IMR-90 (cell line): ENCODE measurements at regions not wholly inside any gene's neighbourhood (a gene's known extent, or its start where the extent isn't known, plus 50 kb on each side); places are given as distances from the start of the nearest gene placed in this dataset.

Experiments used
- ATAC-seq: fragments of 200-7000 bp; cut with Tn5 transposase; 2 replicates; pipeline ENCODE4 v1.9.1; 2020; ENCODE audit warnings: low read depth, mild to moderate bottlenecking, moderate library complexity
- BruUV-seq: library from RNA; stranded (reverse); fragments of 400-500 nt; replicated peaks from 2 replicates; lab custom pipeline; 2021; lab: Mats Ljungman, UMichigan
- CTCF ChIA-PET: fragments of 300-600 bp; formaldehyde crosslinking; extraction: SDS; loops from one replicate; lab custom pipeline; 2021; ENCODE audit warnings: antibody characterized with exemption; lab: Yijun Ruan, JAX
- POLR2A ChIA-PET: fragments of 300-600 bp; sonication (Branson Sonifier 250); formaldehyde crosslinking; loops from one replicate; lab custom pipeline; 2022; ENCODE audit warnings: antibody characterized with exemption; ENCODE audit not compliant: unreplicated experiment; lab: Charles Lee
- DNase-seq: peaks from one replicate; pipeline ENCODE4 v3.0.0; 2013
- H2AFZ ChIP-seq: replicated peaks from 2 replicates; pipeline ENCODE3; 2013; ENCODE audit warnings: low read length, mild to moderate bottlenecking; ENCODE audit not compliant: poor library complexity
- H2AK5ac ChIP-seq: 2 replicates; pipeline ENCODE4 v1.6.1; 2013; ENCODE audit warnings: low read depth, low read length, inconsistent platforms
- H2AK9ac ChIP-seq: replicated peaks from 2 replicates; pipeline ENCODE3; 2013; ENCODE audit warnings: mild to moderate bottlenecking, low read depth, low read length, moderate library complexity; ENCODE audit not compliant: poor library complexity
- H2BK120ac ChIP-seq: 2 replicates; pipeline ENCODE4 v1.6.1; 2013; ENCODE audit warnings: low read depth, low read length, inconsistent platforms
- H2BK15ac ChIP-seq: 3 replicates; pipeline ENCODE4 v1.6.1; 2013; ENCODE audit warnings: low read depth, low read length, inconsistent platforms
- H2BK20ac ChIP-seq: 2 replicates; pipeline ENCODE4 v1.6.1; 2013; ENCODE audit warnings: low read depth, mild to moderate bottlenecking, inconsistent platforms, low read length, moderate library complexity
- H2BK5ac ChIP-seq: 2 replicates; pipeline ENCODE4 v1.6.1; 2013; ENCODE audit warnings: mild to moderate bottlenecking, low read depth, low read length, inconsistent platforms; ENCODE audit not compliant: poor library complexity, severe bottlenecking
- H3K14ac ChIP-seq: replicated peaks from 2 replicates; pipeline ENCODE4 v1.6.1; 2013; ENCODE audit warnings: low read depth, low read length, inconsistent platforms
- H3K18ac ChIP-seq: 2 replicates; pipeline ENCODE4 v1.6.1; 2013; ENCODE audit warnings: low read depth, low read length, control low read depth
- H3K23ac ChIP-seq: 2 replicates; pipeline ENCODE4 v1.6.1; 2013; ENCODE audit warnings: low read depth, low read length, inconsistent platforms
- H3K27ac ChIP-seq: 2 replicates; pipeline ENCODE4 v1.5.1; 2013; ENCODE audit warnings: mild to moderate bottlenecking, control low read depth, low read length; ENCODE audit not compliant: insufficient read depth
- H3K27me3 ChIP-seq: 2 replicates; pipeline ENCODE4 v1.6.1; 2013; ENCODE audit warnings: low read length; ENCODE audit not compliant: control insufficient read depth, insufficient read depth
- H3K36me3 ChIP-seq: 2 replicates; pipeline ENCODE4 v1.6.1; 2013; ENCODE audit warnings: low read length, mixed read lengths; ENCODE audit not compliant: control insufficient read depth, insufficient read depth
- H3K4ac ChIP-seq: 2 replicates; pipeline ENCODE4 v1.6.1; 2013; ENCODE audit warnings: low read depth, low read length, inconsistent platforms
- H3K4me1 ChIP-seq: 2 replicates; pipeline ENCODE4 v1.6.1; 2013; ENCODE audit warnings: low read length, mixed read lengths; ENCODE audit not compliant: control insufficient read depth, insufficient read depth
- H3K4me2 ChIP-seq: 2 replicates; pipeline ENCODE4 v1.6.1; 2013; ENCODE audit warnings: low read depth, mild to moderate bottlenecking, control low read depth, low read length, moderate library complexity
- H3K4me3 ChIP-seq: 2 replicates; pipeline ENCODE4 v1.5.1; 2013; ENCODE audit warnings: low read depth, mild to moderate bottlenecking, control low read depth, low read length, moderate library complexity; ENCODE audit not compliant: insufficient read depth
- H3K56ac ChIP-seq: 2 replicates; pipeline ENCODE4 v1.6.1; 2013; ENCODE audit warnings: low read length, inconsistent platforms; ENCODE audit not compliant: insufficient read depth; ENCODE audit errors: extremely low read depth
- H3K79me1 ChIP-seq, 2 experiments: 2 replicates each; pipeline ENCODE4 v1.6.1; 2013; ENCODE audit warnings: low read length in 2 of 2, inconsistent platforms in 1 of 2, low read depth in 1 of 2
- H3K9ac ChIP-seq: 2 replicates; pipeline ENCODE4 v1.6.1; 2013; ENCODE audit warnings: low read depth, low read length, control low read depth
- H3K9me1 ChIP-seq: 2 replicates; pipeline ENCODE4 v1.6.1; 2013; ENCODE audit warnings: low read length, inconsistent platforms; ENCODE audit not compliant: insufficient read depth
- H3K9me3 ChIP-seq: 2 replicates; pipeline ENCODE4 v1.6.1; 2013; ENCODE audit warnings: low read length; ENCODE audit not compliant: control insufficient read depth, insufficient read depth
- H4K20me1 ChIP-seq: 2 replicates; pipeline ENCODE4 v1.6.1; 2013; ENCODE audit warnings: low read length, inconsistent platforms; ENCODE audit not compliant: insufficient read depth
- H4K5ac ChIP-seq: 2 replicates; pipeline ENCODE4 v1.6.1; 2013; ENCODE audit warnings: mild to moderate bottlenecking, low read depth, low read length, control low read depth
- H4K8ac ChIP-seq, 2 experiments: 2 replicates each; pipeline ENCODE4 v1.6.1; 2013; ENCODE audit warnings: low read depth in 2 of 2, low read length in 2 of 2, control low read depth in 1 of 2, inconsistent platforms in 1 of 2
- H4K91ac ChIP-seq: 2 replicates; pipeline ENCODE4 v1.6.1; 2013; ENCODE audit warnings: low read depth, low read length, inconsistent platforms; ENCODE audit not compliant: insufficient read depth
- CEBPB ChIP-seq: IDR thresholded peaks from 2 replicates; pipeline ENCODE4 v1.6.1; 2012; ENCODE audit warnings: low read depth, low read length, improper control_type of control experiment
- RCOR1 ChIP-seq: IDR thresholded peaks from 2 replicates; pipeline ENCODE4 v1.6.1; 2012; ENCODE audit warnings: mild to moderate bottlenecking, low read length, improper control_type of control experiment; ENCODE audit not compliant: insufficient replicate concordance
- RFX5 ChIP-seq: IDR thresholded peaks from 2 replicates; pipeline ENCODE4 v1.8.0; 2012; ENCODE audit warnings: low read depth, mild to moderate bottlenecking, low read length, moderate library complexity
- SMC3 ChIP-seq: fragments of 150-350 bp; IDR thresholded peaks from 2 replicates; pipeline ENCODE4 v1.6.1; 2016; ENCODE audit warnings: low read depth, mild to moderate bottlenecking, antibody characterized with exemption, low read length, moderate library complexity
- WGBS, 2 experiments: methylation state at CpG; one replicate each; pipeline versions ENCODE4 v1.1.5 to v1.1.7; 2013; ENCODE audit warnings: missing lambda C conversion rate in 2 of 2; ENCODE audit not compliant: insufficient read length in 1 of 2; ENCODE audit errors: extremely low coverage in 2 of 2; 5-methylcytosine and 5-hydroxymethylcytosine counted together
- dilution Hi-C: fragments of 300-500 bp; cut with HindIII; formaldehyde crosslinking; loops from one replicate; pipeline ENCODE4 v1.14.3; 2018; ENCODE audit warnings: low sequenced_read_pairs; ENCODE audit not compliant: unreplicated experiment
- in situ Hi-C: fragments of 300-500 bp; cut with MboI; formaldehyde crosslinking; loops from 3 replicates; pipeline ENCODE4 v1.14.3; 2019; ENCODE audit warnings: low sequenced_read_pairs, inconsistent platforms, mixed read lengths
- intact Hi-C: fragments of 100-400 bp; cut with micrococcal nuclease; formaldehyde crosslinking; loops from 2 replicates; pipeline ENCODE4 v1.10.0; 2022
- TF ChIP-seq, protein P1 (sequence below): conservative IDR thresholded peaks from 2 replicates; pipeline ENCODE4 v1.5.1; 2012; ENCODE audit warnings: mild to moderate bottlenecking, low read depth, low read length, improper control_type of control experiment

DNA sequence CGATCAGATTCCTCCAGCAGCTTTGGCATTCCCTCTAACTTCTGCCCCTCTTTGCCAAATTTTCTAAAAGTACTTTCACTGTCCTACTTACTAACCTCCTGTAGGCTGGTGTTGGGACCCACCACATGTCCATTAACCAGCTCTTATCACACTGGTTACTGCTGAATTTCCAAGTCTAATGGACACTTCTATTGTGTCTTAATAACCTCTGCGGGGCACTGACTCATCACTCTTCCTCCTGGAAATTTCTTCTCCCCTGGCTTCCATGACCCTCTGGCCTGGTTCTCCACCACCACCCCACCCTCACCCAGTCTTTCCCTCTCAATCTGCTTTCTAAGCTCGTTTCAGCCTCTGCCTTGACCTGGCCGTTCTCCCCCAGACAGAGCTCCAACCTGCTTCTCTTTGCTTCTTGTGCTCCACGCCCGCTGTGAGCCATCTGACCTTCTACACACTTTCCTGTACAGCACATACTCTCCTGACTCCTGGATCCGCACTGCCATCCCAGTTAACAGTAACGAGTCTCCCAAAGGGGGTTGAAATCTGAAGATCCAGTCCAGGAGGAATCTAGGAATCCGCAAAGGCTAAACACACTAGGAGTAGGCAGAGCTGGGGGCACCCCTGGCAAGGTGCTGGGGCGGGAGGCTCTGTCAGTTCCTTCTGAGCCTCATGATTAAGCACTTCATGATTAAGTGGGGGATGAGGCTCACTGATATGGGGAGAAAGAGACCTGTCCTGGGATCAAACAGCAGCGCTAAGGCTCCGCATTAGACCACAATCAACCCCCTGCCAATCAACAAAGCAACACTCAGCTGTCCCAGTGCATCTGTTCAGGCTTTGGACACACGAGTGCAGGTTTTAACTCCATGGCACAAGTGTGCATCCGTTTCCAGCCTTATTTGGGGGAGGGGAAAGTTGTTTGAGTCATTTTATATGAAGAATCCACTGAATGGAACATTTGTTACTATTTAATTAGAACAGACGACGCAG lies 146.3 kb downstream of the LY86 start (continued):
- no peak for TF ChIP-seq SMC3

DNA sequence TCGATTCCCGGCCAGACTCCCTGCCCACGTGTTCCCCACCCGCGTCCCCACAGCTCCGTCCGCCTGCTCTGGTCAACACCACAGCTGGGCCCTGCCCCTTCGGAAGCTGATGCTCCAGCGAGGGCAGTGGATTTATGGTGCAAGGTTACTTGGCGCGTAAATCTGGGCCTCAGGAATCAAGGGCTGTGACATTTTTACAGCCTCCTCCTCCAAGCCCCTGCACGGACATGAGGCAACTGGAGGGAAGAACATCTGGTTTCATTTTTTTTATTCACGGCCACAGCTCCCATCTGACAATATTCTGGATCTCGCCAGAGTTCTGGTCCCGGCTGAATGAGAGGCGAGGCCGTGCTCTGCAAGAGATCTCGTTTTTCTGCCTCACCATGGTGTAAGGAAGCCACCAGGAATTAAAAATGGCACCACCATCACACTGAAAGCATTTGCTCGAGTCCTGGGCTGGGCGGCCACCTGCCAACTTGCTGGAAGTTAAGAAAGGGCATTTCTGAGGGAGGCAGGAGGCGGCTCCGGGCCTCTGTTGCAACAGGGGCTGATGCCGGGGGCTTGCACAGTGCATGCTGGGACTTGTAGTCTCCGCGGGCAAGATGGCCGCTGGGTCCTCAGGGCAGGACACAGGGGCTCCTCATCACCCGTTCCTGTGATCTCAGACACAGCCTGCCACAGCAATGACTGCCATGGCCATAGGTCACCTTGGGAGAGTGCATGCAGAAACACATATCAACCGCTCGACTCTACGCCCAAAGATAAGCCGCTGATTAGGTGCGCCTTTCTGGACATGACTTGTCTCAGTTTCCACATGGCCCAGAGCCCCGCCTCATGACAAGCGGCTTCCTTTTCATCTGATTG lies 148.5 kb downstream of the LY86 start:
- intact Hi-C loops: no loop called here
- Histone ChIP-seq H3K4ac (peak overlapping the region; percentile 62; the same call in 1 of the 2 replicates), H3K79me1 (no peaks in the 10 kb centered on the region), H2AK5ac (no peak overlapping the region), H4K91ac (peak overlapping the region; percentile 50; the same call in 1 of the 2 replicates), H3K27ac (no peak overlapping the region), H3K9me3 (no peaks in the 10 kb centered on the region), H3K14ac (0 out of 2 replicates have a peak overlapping the region, but pooled peaks have one; percentile 45), H2AFZ (peak overlapping the region; percentile 95), H3K56ac (no peak overlapping the region), H3K36me3 (no peaks in the 10 kb centered on the region), H2BK5ac (no peak overlapping the region), H3K4me2 (peak overlapping the region; percentile 71), H2BK120ac (0 out of 2 replicates have a peak overlapping the region, but pooled peaks have one; percentile 66), H4K8ac (peak overlapping the region; percentile 69 to 85; a peak in 2 of 4 replicates), H3K4me1 (no peaks in the 10 kb centered on the region), H3K9me1 (no peaks in the 10 kb centered on the region), H3K23ac (no peak overlapping the region), H3K9ac (no peak overlapping the region), H2AK9ac (no peak overlapping the region), H2BK20ac (no peak overlapping the region), H2BK15ac (no peak overlapping the region; the same call in 2 of the 3 replicates), H4K5ac (peak overlapping the region; percentile 66; the same call in 1 of the 2 replicates), H3K4me3 (peak overlapping the region; percentile 16; the same call in 1 of the 2 replicates), H4K20me1 (no peaks in the 10 kb centered on the region), H3K27me3 (peaks cover 4% of the 10 kb centered on the region), H3K18ac (no peak overlapping the region)
- WGBS, 2 experiments: 55% methylated on average over 11 of the region's 34 CpGs; no CpG with 5 or more reads in 1 of the 2 experiments
- in situ Hi-C loops: no loop called here
- DNase-seq: no peak
- no TSS peak for BruUV-seq
- dilution Hi-C loops: no loop called here
- TF ChIP-seq RFX5 (no peak), RCOR1 (no peak), CEBPB (peak; percentile 61; the same call in 1 of the 2 replicates), SMC3 (no peak)
- TF ChIP-seq, protein P1, sequence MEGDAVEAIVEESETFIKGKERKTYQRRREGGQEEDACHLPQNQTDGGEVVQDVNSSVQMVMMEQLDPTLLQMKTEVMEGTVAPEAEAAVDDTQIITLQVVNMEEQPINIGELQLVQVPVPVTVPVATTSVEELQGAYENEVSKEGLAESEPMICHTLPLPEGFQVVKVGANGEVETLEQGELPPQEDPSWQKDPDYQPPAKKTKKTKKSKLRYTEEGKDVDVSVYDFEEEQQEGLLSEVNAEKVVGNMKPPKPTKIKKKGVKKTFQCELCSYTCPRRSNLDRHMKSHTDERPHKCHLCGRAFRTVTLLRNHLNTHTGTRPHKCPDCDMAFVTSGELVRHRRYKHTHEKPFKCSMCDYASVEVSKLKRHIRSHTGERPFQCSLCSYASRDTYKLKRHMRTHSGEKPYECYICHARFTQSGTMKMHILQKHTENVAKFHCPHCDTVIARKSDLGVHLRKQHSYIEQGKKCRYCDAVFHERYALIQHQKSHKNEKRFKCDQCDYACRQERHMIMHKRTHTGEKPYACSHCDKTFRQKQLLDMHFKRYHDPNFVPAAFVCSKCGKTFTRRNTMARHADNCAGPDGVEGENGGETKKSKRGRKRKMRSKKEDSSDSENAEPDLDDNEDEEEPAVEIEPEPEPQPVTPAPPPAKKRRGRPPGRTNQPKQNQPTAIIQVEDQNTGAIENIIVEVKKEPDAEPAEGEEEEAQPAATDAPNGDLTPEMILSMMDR: no peak
- POLR2A ChIA-PET: no interaction called here
- CTCF ChIA-PET: no interaction called here
- ATAC-seq: peak; percentile 81
